Pons (tissue), 1 donor: ENCODE measurements at regions not wholly inside any gene's neighbourhood (a gene's known extent, or its start where the extent isn't known, plus 50 kb on each side); places are given as distances from the start of the nearest gene placed in this dataset.
A peak's percentile ranks its signal among the peaks of the same experiment; 100 is the strongest.

ENCODE experiments used
- DNase-seq: peaks from one replicate; pipeline ENCODE4 v3.0.0-alpha.2; 2016; ENCODE audit warnings: low spot score

DNA sequence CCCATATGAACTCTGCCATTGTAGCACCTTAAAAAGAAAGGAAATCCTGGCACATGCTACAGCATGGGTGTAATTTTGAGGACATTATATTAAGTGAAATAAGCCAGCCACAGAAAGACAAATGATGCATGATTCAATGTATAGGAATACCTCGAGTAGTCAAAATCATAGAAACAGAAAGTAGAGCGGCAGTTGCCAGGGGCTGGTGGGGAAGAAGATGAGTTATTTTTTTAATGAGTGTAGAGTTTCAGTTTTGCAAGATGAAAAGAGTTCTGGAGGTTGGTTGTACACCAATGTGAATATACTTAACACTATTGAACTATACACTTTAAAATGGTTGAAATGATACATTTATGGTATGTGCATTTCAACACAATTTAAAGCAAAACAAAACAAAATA lies 133.0 kb downstream of the ZDHHC21 start:
- DNase-seq = no peak

DNA sequence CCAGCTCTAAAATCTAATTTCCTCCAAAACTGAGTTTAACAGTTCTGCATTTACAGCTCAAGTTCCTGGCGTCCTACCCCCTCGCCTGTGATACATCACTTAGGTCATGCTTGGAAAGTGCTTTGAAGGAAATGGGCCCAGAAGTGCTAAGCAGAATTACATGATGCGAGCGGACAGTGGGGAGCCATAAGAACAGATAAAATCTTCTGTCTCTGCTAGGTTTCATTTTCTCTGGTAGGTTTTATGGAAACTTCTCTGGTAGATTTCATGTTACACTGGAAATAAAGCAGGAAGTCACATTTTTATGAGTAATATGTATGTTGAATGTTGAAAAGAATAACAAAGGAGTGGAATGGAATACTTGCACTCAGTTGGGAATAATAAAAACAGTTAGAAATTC lies 138.3 kb downstream of the ZDHHC21 start:
- DNase-seq = no peak

DNA sequence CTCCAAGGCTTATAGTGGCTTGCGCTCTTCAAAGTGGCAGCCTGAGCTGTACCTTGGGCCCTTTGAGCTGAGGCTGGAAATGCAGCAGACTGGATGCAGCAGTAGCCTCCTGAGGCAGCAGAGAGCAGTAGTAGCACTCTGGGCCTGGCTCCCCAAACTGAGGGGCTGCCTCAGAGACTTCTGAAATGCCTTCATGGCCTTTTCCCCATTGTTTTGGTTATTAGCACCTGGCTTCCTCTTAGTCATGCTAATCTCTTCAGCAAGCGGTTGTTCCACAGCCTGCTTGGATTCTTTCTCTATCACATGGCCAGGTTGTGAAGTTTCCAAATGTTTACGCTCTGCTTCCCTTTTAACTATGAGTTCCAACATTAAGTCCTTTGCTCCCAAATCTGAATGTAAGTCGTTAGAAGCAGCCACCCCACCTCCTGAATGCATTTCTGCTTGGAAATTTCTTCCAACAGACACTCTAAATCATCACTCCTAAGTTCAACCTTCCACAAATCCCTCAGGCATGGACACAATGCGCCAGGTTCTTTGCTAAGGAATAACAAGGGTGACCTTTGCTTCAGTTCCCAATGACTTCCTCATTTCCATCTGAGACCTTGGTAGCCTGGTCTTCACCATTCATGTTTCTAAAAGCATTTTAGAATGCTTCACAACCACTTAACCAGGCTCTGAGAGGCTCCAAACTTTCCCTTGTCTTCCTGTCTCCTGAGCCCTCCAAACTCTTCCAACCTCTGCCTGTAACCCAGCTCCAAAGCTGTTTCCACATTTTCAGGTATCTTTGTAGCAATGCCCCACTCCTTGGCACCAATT lies 145.8 kb downstream of the ZDHHC21 start:
- DNase-seq = no peak

DNA sequence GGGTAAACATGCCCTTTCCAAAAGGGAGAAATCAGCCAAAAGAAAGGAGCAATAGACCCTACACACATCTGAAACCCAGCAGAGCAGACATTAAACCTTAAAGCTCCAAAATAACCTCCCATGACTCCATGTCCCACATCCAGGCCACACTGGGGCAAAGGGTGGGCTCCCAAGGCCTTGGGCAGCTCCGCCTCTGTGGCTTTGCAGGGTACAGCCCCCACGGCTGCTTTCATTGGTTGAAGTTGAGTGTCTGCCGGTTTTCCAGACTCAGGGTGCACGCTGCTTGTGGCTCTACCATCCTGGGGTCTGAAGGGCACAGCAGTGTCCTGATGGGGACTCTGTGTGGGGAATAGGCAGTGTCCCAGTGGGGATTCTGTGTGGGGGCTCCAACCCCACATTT lies 146.5 kb downstream of the ZDHHC21 start:
- no peak for DNase-seq

DNA sequence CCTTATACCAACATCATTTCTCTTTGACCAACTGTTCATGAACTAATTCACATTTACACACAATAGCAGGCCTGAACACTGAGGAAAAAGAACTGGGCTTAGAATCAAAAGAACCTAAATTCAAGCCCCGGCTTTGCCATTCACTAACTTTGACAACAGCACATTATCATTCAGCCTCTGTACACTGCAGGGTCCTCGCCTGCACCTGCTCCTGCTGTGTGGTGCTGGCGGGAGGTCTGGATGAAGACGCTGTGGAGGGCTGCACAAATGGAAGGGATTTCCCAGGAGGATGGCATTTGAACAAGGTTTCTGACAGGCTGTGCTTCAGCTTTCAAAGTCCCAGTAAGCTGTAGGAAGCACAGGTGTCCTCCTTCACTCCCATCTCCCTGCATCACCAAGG lies 151.2 kb downstream of the ZDHHC21 start:
- no peak for DNase-seq

DNA sequence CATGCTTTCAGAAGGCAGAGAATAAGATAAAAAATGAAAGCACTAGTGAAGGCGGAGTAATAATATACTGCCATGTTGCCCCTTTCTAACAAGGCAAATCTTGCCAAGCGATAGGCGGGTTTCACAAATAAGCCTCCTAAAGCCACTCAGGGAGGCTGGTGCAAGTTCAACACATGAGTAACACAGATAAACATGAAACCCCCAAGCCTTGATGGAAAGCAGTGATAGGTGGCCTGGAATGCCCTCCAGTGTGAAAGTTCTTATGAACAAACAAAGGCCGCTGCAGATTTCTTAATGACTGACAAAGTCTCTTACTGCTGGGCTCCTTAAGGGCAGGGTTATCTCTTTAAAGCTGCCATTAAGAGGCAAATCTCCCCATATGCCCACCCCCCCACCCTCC lies 154.7 kb downstream of the ZDHHC21 start:
- no peak for DNase-seq

DNA sequence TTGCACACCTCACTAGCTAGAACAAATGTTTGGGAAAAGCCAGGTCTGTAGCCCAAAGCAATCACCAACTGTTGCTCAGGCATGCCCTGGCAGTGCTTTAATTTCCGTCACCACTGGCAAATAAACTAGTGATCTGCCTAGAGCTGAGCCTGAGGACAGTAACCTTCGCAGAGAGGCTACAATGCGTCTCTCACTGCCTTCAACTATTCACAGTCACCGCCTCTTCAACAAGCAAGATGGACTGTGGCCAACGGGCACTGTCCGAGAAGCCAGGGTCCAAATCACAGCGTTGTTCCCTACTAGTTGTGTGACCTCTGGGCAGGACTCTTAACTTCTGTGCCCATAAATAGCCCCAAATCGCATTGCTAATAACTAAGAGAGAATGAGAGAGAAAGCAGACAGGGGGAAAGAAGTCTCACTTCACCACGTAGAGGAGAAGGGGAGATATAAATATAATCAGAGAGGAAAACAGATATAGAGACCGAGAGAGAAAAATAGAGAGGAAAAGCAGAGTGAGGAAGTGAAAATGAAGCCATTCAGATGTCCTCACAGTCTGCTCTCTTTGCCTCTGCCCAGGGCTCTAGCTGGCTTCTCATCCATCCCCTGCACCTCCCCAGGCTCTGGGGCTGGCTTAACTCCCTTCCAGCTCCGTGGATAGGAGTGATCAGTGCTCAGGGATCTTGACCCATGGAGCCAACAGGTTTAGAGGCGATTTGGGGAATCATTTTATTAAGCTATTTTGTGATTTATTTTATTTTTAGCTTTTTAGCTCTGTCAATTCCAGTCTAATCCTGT lies 157.9 kb downstream of the ZDHHC21 start:
- no peak for DNase-seq

DNA sequence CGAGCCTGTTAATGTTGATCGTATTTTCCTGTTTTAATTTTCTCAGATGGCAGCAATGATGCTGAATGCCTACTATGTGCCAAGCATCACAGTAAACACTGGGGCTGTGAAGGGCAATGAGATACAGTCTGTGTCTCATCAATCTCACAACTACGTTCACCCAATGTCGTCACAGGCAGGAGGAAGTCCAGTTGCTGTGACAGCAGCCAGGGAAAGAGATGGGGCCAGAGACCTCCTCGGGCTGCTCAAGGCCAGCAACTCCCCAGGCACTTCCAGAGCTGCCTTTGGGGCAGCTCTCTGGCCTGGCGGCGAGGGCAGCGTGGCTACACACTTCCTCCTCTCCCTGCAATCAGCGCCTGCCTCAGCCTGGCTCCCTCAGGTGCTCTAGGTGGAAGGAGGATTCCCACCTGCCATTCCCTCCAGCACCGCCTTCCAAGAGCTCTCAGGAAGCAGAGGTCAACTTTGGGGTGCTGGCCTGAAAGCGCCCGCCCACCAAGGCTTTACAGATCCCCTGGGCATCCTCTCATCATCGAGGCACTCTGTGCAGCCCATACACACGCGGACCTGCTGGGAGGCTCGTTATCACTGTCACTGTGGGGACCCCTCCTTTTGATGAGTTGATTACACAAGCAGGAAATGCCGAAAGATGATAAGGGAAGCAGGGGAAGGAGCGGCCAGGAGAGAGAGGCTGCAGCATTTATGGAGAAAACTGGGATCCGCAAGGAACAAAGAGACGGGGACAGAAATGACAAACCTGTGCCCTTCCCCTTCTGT lies 159.2 kb downstream of the ZDHHC21 start:
- DNase-seq = no peak

DNA sequence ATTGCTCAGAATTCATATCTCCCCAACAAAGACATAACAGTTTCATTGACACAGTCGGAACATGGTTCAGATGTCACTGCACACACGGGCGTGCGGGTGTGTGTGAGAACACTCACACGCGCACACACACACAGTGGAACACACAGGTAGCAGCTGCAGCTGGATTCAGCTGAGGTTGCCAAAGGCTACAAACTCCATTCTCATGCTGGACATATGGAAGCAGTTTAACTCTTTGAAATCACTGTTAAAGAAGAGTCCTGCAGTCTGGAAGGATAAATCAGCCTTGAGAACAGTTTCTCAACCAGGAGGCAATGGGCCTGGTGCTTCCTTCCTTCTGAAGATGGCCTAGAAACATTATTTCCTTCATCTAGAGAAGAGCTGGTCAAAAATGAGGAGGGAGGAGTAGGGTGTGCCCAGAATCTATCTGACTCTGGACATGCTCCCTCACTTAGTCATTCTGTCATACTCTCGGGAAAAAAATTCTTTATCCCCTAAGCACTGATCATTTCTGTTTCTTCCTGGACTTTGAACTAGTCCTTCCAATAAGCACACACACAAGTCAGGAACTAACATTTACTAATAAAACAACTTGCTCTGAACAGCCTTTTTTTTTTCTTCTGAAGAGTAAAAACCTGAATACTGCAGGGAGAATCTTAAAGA lies 160.6 kb downstream of the ZDHHC21 start:
- no peak for DNase-seq

DNA sequence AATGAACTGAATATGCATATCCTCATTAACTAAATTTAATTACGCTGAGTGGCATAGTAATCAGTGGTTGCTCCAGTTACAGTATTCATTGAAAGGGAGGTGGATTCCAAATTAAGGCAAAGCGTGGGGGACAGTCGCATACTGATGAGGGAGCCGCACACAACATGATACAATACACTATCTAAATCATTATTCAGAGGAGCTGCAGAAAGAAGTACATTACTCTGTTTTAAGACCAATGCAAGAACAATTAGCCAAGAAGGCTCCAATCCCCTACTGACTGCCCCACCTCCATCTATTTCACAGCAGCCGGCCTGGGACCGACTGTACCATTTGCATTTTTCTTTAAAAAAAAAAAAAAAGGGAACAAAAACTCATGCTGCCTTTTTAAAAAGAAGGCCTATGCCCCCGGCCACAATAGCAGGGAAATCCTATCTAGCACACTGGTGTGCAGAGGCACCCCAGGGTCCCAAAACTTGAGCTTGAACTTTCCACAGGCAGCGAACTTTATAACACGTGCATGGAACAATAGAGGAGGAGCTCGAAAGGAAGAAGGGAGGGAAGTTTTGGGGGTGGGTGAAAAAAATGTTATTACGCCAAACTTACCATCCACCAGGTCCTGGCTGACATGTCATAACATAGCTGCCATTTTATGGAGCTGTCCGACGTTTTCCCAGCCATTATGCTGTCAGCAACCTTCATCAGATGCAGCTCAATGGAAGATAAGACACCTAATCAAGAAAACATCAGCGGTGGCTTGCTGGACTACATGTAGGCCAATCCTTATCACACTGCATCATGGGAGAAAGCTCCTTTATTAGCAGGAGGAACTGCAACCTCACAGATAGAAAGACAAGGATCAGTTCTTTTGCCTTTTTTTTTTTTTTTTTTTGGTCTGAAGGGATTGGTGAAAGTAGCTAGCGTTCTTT lies 161.6 kb downstream of the ZDHHC21 start:
- DNase-seq = no peak

DNA sequence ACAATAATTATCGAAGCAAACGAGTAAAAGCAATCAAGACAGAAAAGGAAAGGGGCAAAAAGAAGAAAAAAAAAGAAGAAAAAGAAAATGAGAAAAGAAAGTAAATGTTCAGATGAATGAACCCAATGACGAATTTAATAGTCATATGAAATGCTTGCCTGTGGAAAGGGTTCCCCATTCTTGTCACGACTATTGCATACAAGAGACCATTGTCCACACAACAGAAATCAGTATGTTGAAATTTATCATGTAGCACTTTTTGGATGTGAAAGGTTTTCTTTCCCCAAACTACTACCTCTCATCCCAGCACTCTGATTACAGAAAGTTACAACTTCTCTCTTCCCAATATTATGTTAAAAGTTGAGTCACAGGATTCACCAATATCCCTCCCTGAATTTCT lies 162.4 kb downstream of the ZDHHC21 start:
- peak; percentile 42 for DNase-seq

DNA sequence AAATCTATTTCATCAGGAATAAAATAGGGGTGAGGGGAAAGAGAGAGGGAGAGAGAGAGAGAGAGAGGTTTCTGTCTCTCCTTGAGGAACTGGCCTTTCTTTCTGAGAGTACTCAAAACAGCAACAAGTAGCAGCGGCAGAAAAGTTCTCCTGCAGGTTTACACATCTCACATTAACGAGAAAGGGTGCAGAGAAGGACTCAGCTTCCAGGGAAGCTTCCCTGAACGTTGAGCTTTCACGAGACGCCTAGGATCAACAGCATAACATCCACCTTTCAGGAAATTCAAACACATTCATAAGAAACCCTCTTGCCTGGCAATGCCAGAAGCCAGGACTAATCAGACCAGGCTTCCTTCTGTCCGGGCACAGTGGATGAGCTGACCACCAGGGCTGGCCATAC lies 162.9 kb downstream of the ZDHHC21 start:
- peak; percentile 9 for DNase-seq

DNA sequence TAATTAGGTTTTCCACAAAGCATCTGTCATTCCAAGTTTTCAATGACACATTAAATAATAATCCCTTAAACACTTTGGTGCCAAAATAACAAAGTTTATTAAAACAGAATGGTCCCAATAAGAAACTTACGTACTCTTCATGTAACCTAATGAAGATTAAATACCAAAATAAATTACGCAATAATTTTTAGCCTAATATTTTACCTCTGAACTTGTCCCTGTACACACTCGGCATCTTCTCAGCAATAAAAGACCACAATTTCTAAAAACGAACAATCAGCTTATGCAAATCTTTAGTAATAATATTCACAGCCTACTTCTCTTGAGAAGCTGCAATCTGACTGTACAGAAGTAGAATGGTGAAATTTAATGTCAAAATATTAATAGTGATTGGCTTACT lies 163.6 kb downstream of the ZDHHC21 start:
- no peak for DNase-seq

DNA sequence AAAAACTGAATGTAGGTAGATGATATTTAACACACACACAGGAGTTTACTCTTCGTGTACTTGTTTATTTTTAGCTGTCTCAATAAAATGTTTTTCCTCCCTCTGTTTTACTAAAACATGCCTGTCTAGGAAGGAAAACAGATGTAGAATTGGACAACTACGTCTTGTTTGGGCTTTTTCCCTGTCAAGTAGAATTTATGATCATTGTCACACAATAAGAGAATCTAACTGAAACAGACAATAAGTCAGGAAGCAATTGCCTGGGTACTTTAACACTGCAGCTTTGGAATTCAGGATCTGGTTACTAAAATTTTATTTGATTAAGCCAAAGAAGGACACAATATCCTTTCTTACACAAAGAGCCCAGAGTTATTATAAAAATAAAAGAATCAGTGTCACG lies 164.2 kb downstream of the ZDHHC21 start:
- DNase-seq = no peak

DNA sequence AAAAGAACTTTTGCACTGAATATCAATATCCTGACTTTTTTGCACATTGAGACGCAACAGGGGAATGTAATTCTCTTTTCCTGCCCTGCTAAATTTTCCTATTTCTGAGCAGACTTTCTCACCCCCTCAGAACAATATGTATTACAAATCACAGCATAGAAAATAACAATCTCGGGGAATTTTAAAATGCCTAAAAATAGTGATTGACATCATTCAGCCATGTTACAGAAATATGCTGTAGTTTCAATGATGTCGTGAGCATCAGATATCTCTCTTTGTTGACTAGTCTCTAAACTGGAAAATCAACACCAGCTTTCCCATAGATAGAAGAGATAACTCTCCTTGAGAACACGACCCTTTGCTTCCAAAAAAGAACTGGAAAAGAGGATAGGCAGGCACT lies 166.7 kb downstream of the ZDHHC21 start:
- DNase-seq = no peak

DNA sequence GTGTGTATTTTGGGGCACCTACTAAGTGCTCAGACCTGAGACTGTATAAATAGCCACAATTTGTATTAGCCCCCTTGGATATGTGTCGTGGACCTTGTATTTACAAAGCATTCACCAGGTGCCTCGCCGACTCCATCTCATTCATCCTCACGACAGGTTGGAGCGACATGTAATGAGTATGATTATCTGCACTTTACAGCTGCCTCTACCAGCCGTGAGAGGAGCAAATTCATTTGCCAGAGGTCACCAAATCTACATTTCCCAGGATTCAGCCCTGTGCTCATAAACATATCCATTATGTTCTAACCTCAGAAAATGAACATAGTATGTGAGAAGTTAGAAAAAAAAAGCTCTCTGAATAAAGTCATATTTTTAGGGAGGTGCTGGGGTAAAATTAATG lies 167.4 kb downstream of the ZDHHC21 start:
- no peak for DNase-seq

DNA sequence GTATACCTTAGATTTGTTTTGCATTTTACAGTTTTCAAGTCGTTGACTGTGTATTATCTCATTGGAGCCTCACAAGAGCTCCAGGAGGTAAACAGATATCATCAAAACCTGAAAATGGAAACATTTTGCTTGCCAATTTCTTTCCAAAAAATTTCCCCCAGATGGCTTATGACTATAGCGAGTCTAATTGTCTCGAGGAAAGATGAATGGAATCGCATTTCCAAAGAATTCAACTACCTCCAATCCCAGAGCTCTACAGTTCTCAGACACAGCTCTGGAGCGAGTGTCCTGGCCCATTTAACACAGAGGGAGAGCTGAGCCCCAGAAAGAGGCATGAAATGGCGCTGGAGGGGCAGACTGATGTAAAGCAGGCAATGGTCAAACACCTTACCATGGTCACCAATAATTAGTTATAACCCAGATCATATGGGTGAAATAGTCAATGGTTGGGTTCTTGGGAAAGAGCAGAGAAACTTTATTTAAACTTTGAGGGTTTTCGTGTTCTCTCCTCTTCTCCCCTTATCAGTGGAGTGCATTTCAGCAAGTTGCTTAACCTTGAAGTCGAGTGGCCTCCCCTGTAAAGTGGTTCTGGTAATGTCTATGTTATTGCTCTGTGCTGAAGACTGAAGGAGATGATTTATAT lies 168.2 kb downstream of the ZDHHC21 start:
- no peak for DNase-seq

DNA sequence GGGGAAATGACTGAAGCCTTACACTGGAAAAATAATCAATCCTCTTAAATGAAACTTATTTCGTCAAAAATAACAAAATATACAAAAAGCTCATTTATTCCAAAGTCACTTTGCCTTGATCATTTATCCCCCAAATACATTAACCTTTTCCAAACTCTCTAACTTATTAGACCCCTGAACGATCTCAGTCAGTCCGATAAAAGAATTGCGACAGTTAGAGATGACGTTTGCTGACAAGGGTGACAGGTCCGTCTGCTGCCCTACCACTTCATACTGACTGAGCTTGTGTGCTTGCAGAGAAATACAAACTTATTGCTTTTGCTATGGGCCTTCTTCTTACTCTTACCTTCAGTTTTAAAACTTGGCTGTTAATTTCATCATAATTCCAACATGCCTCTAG lies 169.7 kb downstream of the ZDHHC21 start:
- no peak for DNase-seq

DNA sequence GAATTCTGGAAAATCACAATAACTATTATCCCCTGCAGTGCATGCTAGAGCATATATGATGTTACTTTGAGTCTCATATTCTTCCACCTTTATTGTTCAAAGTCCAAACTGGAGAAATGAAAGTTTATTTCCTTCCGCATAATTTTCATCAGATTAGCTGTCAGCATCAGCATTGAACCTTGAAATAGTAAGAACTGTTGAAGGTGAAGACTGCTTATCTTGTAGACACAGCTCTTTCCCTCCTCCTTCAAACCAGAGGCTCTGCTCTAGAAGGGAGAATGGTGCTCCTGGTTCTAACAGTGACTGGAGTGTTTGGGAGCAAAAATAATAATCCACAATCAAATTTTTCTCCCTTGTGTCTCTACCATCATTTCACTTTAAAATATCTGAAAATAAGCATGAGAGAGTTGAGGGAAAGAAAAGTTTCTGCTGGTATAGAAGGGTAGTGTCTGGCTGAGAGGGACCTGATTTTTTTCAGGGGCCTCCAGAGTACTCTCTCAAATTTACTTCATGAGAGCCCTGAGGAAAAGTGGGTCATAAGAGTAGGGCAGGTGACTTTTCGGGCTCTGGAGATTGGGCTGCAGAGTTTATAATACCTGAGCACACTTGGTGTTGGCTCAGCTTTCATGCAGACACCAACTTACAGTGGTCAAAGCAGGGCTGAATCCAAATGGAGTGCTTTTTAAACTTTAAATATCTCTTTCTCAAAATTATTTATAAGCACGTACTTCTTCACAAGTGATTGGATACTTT lies 170.4 kb downstream of the ZDHHC21 start:
- DNase-seq = no peak

DNA sequence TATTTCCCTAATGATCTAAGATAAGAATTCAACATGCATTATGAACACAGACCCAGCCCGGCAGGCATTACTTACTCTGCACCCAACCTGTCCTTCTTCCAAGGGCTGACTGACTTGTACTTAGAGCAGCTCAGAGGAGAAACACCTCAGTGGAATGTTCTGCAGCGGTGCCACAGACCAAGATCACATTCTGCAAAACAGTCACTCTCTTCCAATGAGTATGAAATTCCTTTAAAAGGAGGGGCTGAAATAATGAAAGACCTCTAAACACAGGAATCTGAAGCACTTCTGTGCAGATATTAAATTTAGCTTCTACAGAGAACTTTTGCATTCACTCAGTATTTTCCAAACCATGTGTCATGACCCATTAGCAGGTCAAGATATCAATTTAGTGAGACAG lies 172.9 kb downstream of the ZDHHC21 start:
- DNase-seq = no peak
